Neutrophil (primary cell): ENCODE measurements at regions not wholly inside any gene's neighbourhood (a gene's known extent, or its start where the extent isn't known, plus 50 kb on each side); places are given as distances from the start of the nearest gene placed in this dataset.

ENCODE experiments used
- H3K27ac ChIP-seq: fragments of 200-600 bp; sonication (generic); 2 replicates; pipeline ENCODE4 v1.5.1; 2016; ENCODE audit warnings: mild to moderate bottlenecking, moderate library complexity
- H3K27me3 ChIP-seq: fragments of 200-600 bp; sonication (generic); 2 replicates; pipeline ENCODE4 v1.6.0; 2016; ENCODE audit warnings: mild to moderate bottlenecking
- H3K36me3 ChIP-seq: fragments of 200-600 bp; sonication (generic); 2 replicates; pipeline ENCODE4 v1.5.1; 2017
- H3K4me1 ChIP-seq, 2 experiments: fragments of 200-600 bp in 1 of 2; sonication (generic) in 1 of 2; 1 replicate in 1 of 2; 2 replicates in 1 of 2; pipeline versions ENCODE4 v1.5.1 to v1.6.1; 2013 to 2016; ENCODE audit warnings: low read depth in 1 of 2, low read length in 1 of 2, mild to moderate bottlenecking in 1 of 2, moderate library complexity in 1 of 2; ENCODE audit not compliant: control insufficient read depth in 1 of 2, insufficient read depth in 1 of 2
- H3K4me3 ChIP-seq, 2 experiments: fragments of 200-600 bp in 1 of 2; sonication (generic) in 1 of 2; 1 replicate in 1 of 2; 2 replicates in 1 of 2; pipeline ENCODE4 v1.5.1; 2013 to 2016; ENCODE audit warnings: low read depth in 1 of 2, low read length in 1 of 2, mild to moderate bottlenecking in 1 of 2, moderate library complexity in 1 of 2
- H3K9me3 ChIP-seq: fragments of 200-600 bp; sonication (generic); 2 replicates; pipeline ENCODE4 v1.5.1; 2016
- TF ChIP-seq, protein P1 (sequence below): fragments of 200-600 bp; sonication (generic); IDR thresholded peaks from 2 replicates; pipeline ENCODE4 v1.5.1; 2016; ENCODE audit warnings: antibody characterized with exemption

DNA sequence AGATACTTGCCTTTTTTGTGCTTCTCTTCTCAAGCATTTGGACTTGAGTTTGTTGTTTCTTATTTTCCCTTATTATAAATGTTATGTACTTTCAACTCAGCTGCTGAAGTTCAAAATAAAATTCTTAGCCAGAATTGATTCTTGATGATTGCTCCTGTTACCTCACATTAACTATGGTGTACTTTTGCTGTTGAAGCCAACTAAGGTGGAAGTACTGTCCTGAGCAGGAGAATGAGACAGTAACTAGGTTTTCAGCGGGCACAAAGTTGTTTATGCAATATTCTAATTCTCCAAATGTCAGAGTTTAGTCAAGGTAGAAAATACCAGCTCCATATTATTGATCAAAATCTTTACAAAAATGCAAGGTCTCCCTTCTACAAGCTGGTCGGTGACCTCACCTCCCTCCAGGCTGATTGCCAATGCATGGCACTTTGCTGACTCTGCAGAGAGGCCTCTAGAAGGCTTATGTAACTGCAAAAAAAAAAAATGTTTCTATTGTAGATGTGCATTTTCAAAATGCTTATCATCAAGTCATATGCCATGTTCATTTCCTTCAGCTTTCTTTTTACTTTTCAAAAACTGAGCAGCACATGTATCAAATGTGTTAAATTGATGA lies 1783.5 kb upstream of the WWC1 start:
- Histone ChIP-seq H3K9me3 (no peaks in the 10 kb centered on the region), H3K4me3 (no peak overlapping the region), H3K4me1 (no peaks in the 10 kb centered on the region), H3K27me3 (no peaks in the 10 kb centered on the region), H3K27ac (no peak overlapping the region), H3K36me3 (no peaks in the 10 kb centered on the region)
- TF ChIP-seq, protein P1, sequence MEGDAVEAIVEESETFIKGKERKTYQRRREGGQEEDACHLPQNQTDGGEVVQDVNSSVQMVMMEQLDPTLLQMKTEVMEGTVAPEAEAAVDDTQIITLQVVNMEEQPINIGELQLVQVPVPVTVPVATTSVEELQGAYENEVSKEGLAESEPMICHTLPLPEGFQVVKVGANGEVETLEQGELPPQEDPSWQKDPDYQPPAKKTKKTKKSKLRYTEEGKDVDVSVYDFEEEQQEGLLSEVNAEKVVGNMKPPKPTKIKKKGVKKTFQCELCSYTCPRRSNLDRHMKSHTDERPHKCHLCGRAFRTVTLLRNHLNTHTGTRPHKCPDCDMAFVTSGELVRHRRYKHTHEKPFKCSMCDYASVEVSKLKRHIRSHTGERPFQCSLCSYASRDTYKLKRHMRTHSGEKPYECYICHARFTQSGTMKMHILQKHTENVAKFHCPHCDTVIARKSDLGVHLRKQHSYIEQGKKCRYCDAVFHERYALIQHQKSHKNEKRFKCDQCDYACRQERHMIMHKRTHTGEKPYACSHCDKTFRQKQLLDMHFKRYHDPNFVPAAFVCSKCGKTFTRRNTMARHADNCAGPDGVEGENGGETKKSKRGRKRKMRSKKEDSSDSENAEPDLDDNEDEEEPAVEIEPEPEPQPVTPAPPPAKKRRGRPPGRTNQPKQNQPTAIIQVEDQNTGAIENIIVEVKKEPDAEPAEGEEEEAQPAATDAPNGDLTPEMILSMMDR = no peak

DNA sequence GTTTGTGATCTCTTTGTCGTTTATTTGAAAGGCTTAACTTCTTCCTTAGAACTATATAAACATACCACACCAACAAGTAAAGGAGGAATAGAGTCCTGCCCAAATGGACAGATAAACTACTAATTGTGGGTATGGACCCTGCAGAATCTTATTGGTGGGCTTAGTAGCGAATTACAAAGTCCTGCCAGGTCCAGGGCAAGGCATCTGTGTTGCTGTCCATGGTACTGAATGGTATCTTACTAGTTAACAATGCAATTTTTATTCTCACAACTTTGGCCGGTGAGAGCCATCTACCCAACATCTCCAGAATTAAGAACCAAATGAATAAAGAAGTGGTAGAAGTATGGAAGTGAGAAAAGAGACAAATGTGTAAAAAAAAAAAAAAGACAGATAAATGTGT lies 1782.4 kb upstream of the WWC1 start:
- TF ChIP-seq, protein P1 = no peak
- H3K36me3 ChIP-seq = no peaks in the 10 kb centered on the region
- no peaks in the 10 kb centered on the region for H3K9me3 ChIP-seq
- H3K27me3 ChIP-seq = no peaks in the 10 kb centered on the region
- no peak overlapping the region for H3K4me3 ChIP-seq
- H3K4me1 ChIP-seq = no peaks in the 10 kb centered on the region
- no peak overlapping the region for H3K27ac ChIP-seq

DNA sequence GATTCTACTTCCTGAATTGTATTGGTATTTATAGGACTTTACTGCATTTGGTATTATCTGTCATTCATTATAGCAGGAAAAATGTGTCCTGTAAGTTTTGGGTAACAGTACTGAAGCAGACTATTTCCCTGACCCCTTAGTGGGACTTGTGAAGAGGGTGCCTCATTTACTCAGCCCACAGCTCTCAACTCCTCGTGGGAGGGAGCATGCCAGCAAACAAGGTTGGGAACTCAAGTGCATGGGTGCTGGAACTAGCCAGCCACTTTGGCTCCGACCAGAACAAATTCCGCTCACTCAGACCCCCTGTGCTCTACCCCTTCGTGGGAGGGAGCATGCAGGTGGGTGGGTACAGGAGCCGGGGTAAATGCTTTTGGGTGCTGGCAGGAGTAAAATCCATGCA lies 1773.5 kb upstream of the WWC1 start:
- Histone ChIP-seq H3K4me3 (no peak overlapping the region), H3K9me3 (no peaks in the 10 kb centered on the region), H3K36me3 (no peaks in the 10 kb centered on the region), H3K27me3 (no peaks in the 10 kb centered on the region), H3K27ac (no peak overlapping the region), H3K4me1 (no peaks in the 10 kb centered on the region)
- TF ChIP-seq, protein P1 = no peak

DNA sequence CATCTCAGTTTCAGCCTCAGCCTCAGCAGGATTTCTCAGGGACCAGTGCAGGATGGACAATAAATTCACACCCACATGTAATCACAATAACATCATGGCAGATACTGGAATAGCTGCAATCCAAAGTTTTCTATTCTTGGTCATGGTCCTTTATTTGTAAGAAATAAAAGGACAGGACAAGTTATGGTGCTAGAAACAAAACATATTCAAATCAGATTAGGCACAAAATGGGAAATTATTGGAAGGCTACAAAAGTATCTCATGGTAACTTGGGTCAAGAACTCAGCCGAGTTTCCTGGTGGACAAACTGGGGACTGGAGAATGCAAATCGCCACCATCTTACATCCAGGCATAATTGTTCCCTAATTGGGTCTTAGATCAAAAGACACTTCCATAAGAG lies 1768.2 kb upstream of the WWC1 start:
- no peaks in the 10 kb centered on the region for H3K4me1 ChIP-seq
- H3K36me3 ChIP-seq = no peaks in the 10 kb centered on the region
- H3K4me3 ChIP-seq = no peak overlapping the region
- no peaks in the 10 kb centered on the region for H3K27me3 ChIP-seq
- no peak overlapping the region for H3K27ac ChIP-seq
- TF ChIP-seq, protein P1 = no peak
- no peaks in the 10 kb centered on the region for H3K9me3 ChIP-seq

DNA sequence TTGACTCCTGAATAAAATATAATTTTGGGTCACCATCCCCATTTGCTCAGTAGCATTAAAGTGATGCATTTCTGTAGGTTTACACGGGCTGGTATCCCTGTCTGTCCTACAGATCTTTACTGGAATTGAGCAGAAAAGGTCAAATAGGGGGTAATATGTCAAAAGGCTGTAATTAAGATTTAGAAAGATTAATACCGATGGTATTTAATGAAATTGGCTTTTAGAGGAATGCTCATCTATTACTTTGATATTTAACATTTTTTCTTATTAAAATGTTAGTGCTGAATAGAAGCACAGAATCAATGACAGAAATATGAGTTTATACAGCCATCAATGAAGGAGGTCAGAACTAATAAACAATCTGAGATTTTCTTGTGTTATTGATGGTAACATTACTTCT lies 1762.2 kb upstream of the WWC1 start:
- no peaks in the 10 kb centered on the region for H3K36me3 ChIP-seq
- no peaks in the 10 kb centered on the region for H3K4me1 ChIP-seq
- H3K27ac ChIP-seq = no peak overlapping the region
- no peak overlapping the region for H3K4me3 ChIP-seq
- TF ChIP-seq, protein P1 = no peak
- no peaks in the 10 kb centered on the region for H3K9me3 ChIP-seq
- H3K27me3 ChIP-seq = no peaks in the 10 kb centered on the region
